ACHN (cell line): ENCODE measurements at regions not wholly inside any gene's neighbourhood (a gene's known extent, or its start where the extent isn't known, plus 50 kb on each side); places are given as distances from the start of the nearest gene placed in this dataset.
"Not testable (repeated sequence)": the region's sequence is repeated elsewhere in the genome, so short reads cannot be mapped to it uniquely, and the experiment has no call there.

Source experiments
- DNase-seq: peaks from one replicate; pipeline ENCODE4 v3.0.0-alpha.2; 2015
- in situ Hi-C: cut with HindIII; loops from 2 replicates; pipeline ENCODE4 v1.10.0; 2017; ENCODE audit warnings: low sequenced_read_pairs, low pct_ligation_motif_present, low pct_unique_long_range_greater_than_20kb

DNA sequence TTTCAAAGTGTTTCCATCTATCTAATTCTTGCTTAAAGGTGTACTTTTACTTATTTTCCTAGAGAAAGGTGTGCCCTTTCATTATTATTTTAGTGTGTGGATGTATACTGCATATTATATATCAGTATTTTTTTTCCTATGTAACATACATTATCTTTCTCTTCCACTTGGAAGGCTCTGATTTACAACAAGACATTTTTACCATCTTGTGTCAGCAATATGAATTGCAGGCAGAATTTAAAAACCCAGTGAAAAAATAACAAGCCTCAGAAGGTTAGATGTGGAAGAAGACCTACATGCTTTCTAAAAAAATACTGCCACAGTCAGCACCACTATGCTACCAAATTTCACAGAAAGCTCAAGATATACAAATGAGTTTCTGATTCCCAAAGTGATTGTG lies 327.7 kb upstream of the STEAP1 start:
- in situ Hi-C loops, result no loop called here
- DNase-seq, result no peak

- in situ Hi-C loops, result no loop called here
- peak; percentile 23 for DNase-seq
These were observed 316.8 kb upstream of the STEAP1 start for GRCh38 chr7:89837515-89837914.

GRCh38 chr7:89839329-89839728 lies 314.9 kb upstream of the STEAP1 start:
- in situ Hi-C loops, result no loop called here
- no peak for DNase-seq

GRCh38 chr7:89845952-89846351 lies 308.3 kb upstream of the STEAP1 start:
- in situ Hi-C loops, result no loop called here
- DNase-seq, result no peak

DNA sequence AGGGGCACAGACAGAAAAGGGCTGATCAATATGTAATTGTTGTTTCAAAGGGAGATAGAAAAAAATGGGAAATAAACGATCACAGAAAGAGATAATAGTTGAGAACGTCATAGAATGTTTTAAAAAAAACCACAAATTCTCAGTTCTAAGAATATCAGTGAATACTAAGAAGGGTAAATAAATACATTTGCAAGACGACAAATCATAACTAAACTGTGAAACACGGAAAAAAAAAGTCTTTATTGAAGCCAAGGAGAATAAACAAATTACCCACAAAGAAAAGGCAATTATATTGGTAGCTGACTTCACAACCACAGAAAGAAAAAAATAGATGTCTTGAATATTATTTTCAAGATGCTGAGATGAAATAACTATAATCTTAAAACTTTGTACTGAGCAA lies 305.2 kb upstream of the STEAP1 start:
- no peak for DNase-seq
- in situ Hi-C loops, result no loop called here

GRCh38 chr7:89857053-89857452 lies 297.2 kb upstream of the STEAP1 start:
- in situ Hi-C loops, DNase-seq: not testable (repeated sequence)

DNA sequence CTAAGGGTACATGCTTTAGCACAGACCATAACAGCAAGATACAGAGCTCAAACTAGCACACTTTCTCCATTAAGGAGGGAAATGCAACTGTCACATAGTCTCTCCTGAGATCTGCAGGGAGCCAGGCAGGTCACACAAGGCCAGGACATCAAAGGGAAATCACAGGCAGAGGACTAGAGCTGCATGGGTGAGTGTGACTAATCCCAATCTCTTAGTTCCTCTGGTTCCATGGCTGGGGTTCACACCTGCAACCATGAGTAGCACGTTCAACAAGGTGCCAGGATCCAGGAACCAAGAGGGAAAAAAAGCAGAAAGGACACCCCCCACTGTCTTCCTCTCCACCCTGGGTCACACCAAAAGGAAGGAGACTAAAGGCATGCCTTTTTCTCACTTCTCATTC lies 296.5 kb upstream of the STEAP1 start:
- no peak for DNase-seq
- in situ Hi-C loops, result no loop called here

DNA sequence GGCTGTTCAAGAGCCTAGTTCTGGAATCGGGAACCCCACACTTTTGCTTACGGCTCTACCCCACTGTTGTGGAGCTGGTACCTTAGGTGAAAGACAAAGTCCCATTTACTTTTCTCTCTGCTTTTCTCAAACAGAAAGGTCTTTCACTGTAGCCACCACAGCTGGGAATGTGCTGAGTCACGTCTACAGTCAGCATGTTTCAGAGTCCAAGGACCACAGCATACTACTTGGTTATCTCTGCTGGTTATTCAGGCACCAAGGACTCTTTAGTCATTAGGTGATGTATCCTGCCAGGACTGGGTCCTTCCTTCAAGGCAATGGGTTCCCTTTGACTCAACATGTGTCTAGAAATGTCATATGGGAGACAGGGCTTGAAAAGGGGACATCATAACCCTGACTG lies 266.8 kb upstream of the STEAP1 start:
- peak; percentile 6 for DNase-seq
- in situ Hi-C loops, result no loop called here

DNA sequence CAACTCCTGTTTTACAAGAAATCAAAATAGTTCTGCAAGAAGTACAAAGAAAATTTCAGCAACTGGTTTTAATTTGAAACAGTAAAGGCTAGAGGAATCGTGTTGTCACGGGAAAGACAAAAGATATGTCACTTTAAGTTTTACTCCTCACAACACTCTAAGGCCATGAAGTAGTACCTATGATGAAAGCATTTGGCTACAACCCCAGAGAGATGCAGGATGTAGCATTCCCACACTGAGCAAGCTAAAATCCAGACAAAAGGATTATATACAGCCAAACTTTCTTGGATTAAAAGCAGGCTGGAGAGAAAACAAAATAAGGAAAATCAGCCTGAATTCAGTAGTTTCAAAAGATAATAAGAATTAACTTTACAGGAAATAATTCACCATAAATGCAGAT lies 245.5 kb upstream of the STEAP1 start:
- in situ Hi-C loops, result no loop called here
- DNase-seq, result no peak

- in situ Hi-C loops, result no loop called here
- no peak for DNase-seq
These were observed 239.6 kb upstream of the STEAP1 start for GRCh38 chr7:89914711-89915110.

GRCh38 chr7:89926194-89926593 lies 228.1 kb upstream of the STEAP1 start:
- in situ Hi-C loops, result no loop called here
- no peak for DNase-seq

DNA sequence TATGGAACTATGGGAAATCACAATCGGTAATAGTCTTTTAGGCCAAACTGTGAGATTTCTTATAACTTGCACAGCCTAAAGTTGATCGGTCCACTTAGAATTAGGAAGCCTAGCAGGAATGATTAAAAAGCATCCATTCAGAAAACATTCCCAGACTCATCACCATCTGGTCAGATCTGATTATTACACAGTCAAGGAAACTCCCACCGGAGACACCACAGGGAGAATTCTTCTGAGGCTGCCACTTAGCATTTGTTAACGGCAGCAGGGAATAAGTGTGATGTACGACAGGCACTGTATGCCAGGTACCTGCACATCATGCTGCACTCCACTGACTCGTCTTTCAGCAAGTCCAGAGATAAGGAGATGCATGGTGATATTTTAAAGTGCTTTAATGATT lies 227.6 kb upstream of the STEAP1 start:
- in situ Hi-C loops, result no loop called here
- no peak for DNase-seq

DNA sequence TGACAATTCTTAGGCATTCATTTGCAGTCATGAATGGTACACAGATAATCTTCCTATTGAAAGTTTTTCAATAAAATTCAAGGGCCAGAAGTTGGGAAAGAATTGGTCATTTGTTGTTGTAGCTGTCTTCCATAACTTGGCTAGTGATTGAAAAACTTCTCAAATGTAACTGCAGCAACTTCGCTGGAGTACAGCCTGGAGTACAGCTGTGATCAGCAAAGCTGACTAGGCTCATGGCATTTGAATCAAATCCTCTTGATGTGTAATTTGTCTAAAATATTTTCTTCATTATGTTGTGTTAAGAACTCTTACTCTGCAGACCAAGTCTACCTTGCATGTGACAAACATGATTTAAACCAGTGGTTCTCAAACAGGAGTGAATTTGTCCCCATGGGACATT lies 226.5 kb upstream of the STEAP1 start:
- in situ Hi-C loops, result no loop called here
- no peak for DNase-seq

GRCh38 chr7:89928451-89928850 lies 225.8 kb upstream of the STEAP1 start:
- in situ Hi-C loops, result no loop called here
- no peak for DNase-seq

DNA sequence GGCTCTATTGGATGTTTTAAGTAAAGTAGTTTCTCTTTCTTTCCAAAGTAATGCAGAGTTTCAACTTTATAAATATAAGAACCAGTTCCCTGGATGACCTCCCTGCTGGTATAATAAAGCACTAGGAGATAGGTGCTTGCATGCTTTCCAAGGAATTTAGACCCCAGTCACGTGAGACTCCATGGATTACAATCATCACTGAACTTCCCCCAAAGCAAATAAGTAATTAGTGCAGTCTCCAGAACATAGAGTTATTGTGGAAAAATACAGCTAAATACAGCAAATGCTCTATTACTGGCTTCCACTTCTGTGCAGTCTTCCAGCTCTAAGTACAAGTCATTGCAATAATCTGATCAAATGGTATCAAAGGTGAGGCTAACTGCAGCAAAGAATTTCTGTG lies 220.2 kb upstream of the STEAP1 start:
- in situ Hi-C loops, result no loop called here

DNA sequence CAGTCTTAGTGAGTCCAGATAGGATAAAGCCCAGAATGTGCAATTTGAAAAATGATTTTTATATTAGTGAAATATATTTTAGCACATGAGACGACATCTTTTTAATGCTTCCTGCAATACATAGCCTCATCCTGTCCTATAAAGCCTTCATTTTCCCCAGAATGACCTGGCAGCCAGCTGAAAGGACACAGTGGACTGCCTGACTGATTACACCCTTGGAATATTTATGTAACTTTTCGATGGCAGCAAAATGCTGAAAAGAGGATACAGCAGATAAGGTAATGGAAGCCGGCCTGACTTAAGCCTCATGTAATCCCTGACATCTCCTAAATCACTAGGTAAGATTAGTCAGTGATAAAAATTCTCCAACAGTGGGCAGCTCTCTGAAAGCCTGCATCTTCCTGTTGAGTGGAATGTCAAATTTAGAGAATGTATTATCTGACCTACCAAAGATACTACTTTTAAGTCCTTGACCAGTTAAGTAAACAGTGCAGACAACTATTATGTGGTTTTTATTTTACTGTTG lies 210.7 kb upstream of the STEAP1 start:
- in situ Hi-C loops, result no loop called here
- DNase-seq, result no peak

More for the DNA sequence above, 220.2 kb upstream of the STEAP1 start:
- no peak for DNase-seq

GRCh38 chr7:89958525-89959068 lies 195.7 kb upstream of the STEAP1 start:
- in situ Hi-C loops, result no loop called here

GRCh38 chr7:89966067-89966664 lies 188.1 kb upstream of the STEAP1 start:
- in situ Hi-C loops, result no loop called here
- no peak for DNase-seq

More at GRCh38 chr7:89958525-89959068, 195.7 kb upstream of the STEAP1 start:
- no peak for DNase-seq

DNA sequence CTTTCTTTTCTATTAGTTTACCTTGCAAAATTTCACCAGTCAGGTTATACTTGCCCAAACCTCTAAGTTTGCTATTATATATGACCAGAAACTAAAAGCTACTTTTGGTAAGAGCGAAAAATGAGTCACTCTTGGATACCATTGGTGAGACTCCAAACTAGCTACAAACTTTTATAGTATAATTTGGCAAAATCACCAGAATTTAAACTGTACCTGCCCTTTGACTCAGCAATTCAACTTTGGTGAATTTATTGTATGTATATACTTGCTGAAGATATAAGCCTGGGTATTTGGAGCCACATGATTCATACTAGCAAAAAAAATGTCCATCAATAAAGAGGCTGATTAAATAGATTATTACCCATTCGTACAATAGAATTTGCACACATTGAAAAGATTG lies 178.7 kb upstream of the STEAP1 start:
- DNase-seq, result no peak
- in situ Hi-C loops, result no loop called here

DNA sequence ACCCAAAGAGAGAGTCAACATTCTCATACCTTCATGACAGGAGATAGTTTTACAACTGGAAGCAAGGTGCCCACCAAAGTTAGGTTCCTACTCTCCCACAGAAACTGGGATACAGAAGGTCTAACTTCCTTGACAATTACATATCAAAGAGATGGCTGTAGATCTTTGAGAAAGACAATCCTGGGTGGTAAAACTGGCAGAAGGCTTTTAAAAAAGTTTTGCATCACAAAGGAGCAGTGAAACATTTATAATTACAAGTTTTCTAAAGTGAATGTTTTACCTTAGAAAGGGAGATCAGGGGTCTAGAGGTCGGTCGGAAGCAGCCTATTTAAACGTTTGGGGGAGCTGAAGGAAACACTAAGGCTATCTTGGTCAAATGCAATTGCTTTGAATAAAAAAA lies 166.6 kb upstream of the STEAP1 start:
- in situ Hi-C loops, result no loop called here
- no peak for DNase-seq
